Endothelial cell of umbilical vein (primary cell): ENCODE measurements at regions not wholly inside any gene's neighbourhood (a gene's known extent, or its start where the extent isn't known, plus 50 kb on each side); places are given as distances from the start of the nearest gene placed in this dataset.

ENCODE experiments used
- BruUV-seq: library from RNA; stranded (reverse); fragments of 400-500 nt; replicated peaks from 2 replicates; lab custom pipeline; 2021; lab: Mats Ljungman, UMichigan
- CTCF ChIA-PET: fragments of 300-600, 350-600 bp; sonication (Branson Sonifier 250); formaldehyde crosslinking; loops from one replicate; lab custom pipeline; 2021; ENCODE audit warnings: antibody characterized with exemption, inconsistent platforms; lab: Charles Lee
- POLR2A ChIA-PET: fragments of 300-600, 350-600 bp; sonication (Branson Sonifier 250); formaldehyde crosslinking; loops from one replicate; lab custom pipeline; 2021; ENCODE audit warnings: antibody characterized with exemption, inconsistent platforms; lab: Charles Lee
- DNase-seq: peaks from one replicate; pipeline ENCODE4 v3.0.0-alpha.2; 2011; ENCODE audit warnings: low read depth, low spot score
- FAIRE-seq: peaks from 2 replicates; lab custom pipeline; 2011; peaks lifted over from hg19 to GRCh38; lab: Jason Lieb, UNC
- H2AFZ ChIP-seq: 2 replicates; pipeline ENCODE4 v1.6.0; 2012; ENCODE audit warnings: low read depth, low read length, control low read depth, inconsistent platforms
- H3K27ac ChIP-seq: 2 replicates; pipeline ENCODE4 v1.5.1; 2011; ENCODE audit warnings: low read depth, mild to moderate bottlenecking, control low read depth, low read length, moderate library complexity; ENCODE audit not compliant: insufficient read depth
- H3K27me3 ChIP-seq, 2 experiments: 2 replicates each; pipeline versions ENCODE4 v1.6.0 to v1.6.1; 2011; ENCODE audit warnings: low read length in 2 of 2, mixed read lengths in 1 of 2; ENCODE audit not compliant: control insufficient read depth in 2 of 2, insufficient read depth in 2 of 2
- H3K36me3 ChIP-seq, 2 experiments: 2 replicates in 1 of 2; 3 replicates in 1 of 2; pipeline ENCODE4 v1.5.1; 2011; ENCODE audit warnings: low read length in 2 of 2, mild to moderate bottlenecking in 1 of 2, moderate library complexity in 1 of 2; ENCODE audit not compliant: control insufficient read depth in 2 of 2, insufficient read depth in 2 of 2; ENCODE audit errors: extremely low read depth in 1 of 2
- H3K4me1 ChIP-seq: 3 replicates; pipeline ENCODE4 v1.5.1; 2011; ENCODE audit warnings: mild to moderate bottlenecking, low read length; ENCODE audit not compliant: control insufficient read depth, insufficient read depth; ENCODE audit errors: extremely low read depth
- H3K4me2 ChIP-seq: 2 replicates; pipeline ENCODE4 v1.6.1; 2011; ENCODE audit warnings: low read length, control low read depth, mixed read lengths; ENCODE audit not compliant: insufficient read depth
- H3K4me3 ChIP-seq, 3 experiments: fragments of 200-600 bp in 1 of 3; sonication (generic), shearing (Covaris generic) in 1 of 3; replicated peaks in 1 of 3; 2 replicates each; pipeline ENCODE4 v1.5.1; 2011 to 2016; ENCODE audit warnings: control low read depth in 3 of 3, low read length in 3 of 3, mild to moderate bottlenecking in 2 of 3, inconsistent platforms in 1 of 3, low read depth in 1 of 3, moderate library complexity in 1 of 3; ENCODE audit not compliant: insufficient read depth in 1 of 3
- H3K79me2 ChIP-seq: 2 replicates; pipeline ENCODE4 v1.6.0; 2012; ENCODE audit warnings: low read length, inconsistent platforms; ENCODE audit not compliant: control insufficient read depth, insufficient read depth
- H3K9ac ChIP-seq: replicated peaks from 2 replicates; pipeline ENCODE3; 2011; ENCODE audit warnings: low read length, control low read depth; ENCODE audit not compliant: insufficient read depth; ENCODE audit errors: extremely low read depth
- H3K9me1 ChIP-seq: replicated peaks from 3 replicates; pipeline ENCODE4 v1.6.0; 2011; ENCODE audit warnings: mild to moderate bottlenecking, low read length; ENCODE audit not compliant: control insufficient read depth, insufficient read depth; ENCODE audit errors: extremely low read depth
- H3K9me3 ChIP-seq: replicated peaks from 2 replicates; pipeline ENCODE4 v1.5.1; 2012; ENCODE audit warnings: low read length, inconsistent platforms; ENCODE audit not compliant: control insufficient read depth, insufficient read depth
- H4K20me1 ChIP-seq: replicated peaks from 2 replicates; pipeline ENCODE3; 2011; ENCODE audit warnings: mild to moderate bottlenecking, low read length; ENCODE audit not compliant: control insufficient read depth, insufficient read depth; ENCODE audit errors: extremely low read depth
- EZH2 ChIP-seq: IDR thresholded peaks from 2 replicates; pipeline ENCODE4 v1.6.1; 2012; ENCODE audit warnings: borderline replicate concordance, low read depth, mild to moderate bottlenecking, moderate library complexity, low read length, inconsistent platforms; ENCODE audit not compliant: severe bottlenecking
- FOS ChIP-seq: IDR thresholded peaks from 2 replicates; pipeline ENCODE4 v1.6.1; 2011; ENCODE audit warnings: mild to moderate bottlenecking, low read length, moderate library complexity, borderline replicate concordance; ENCODE audit not compliant: insufficient read depth
- GATA2 ChIP-seq: IDR thresholded peaks from 2 replicates; pipeline ENCODE4 v1.7.0; 2011; ENCODE audit warnings: low read depth, mild to moderate bottlenecking, moderate library complexity, mixed read lengths, low read length; ENCODE audit not compliant: insufficient read length, insufficient read depth
- JUN ChIP-seq: IDR thresholded peaks from 2 replicates; pipeline ENCODE4 v1.6.1; 2011; ENCODE audit warnings: borderline replicate concordance, low read depth; ENCODE audit not compliant: insufficient read length, insufficient read depth
- MYC ChIP-seq: IDR thresholded peaks from one replicate; pipeline ENCODE4 v1.6.1; 2011; ENCODE audit warnings: mild to moderate bottlenecking, low read depth, low read length
- POLR2A ChIP-seq: IDR thresholded peaks from 2 replicates; pipeline ENCODE4 v1.6.1; 2012; ENCODE audit warnings: low read depth, mild to moderate bottlenecking, control low read depth, low read length
- POLR2AphosphoS5 ChIP-seq: IDR thresholded peaks from 2 replicates; pipeline ENCODE4 v1.6.1; 2012; ENCODE audit warnings: low read depth, mild to moderate bottlenecking, control low read depth, low read length, moderate library complexity; ENCODE audit not compliant: insufficient read depth
- dilution Hi-C: fragments of 300-500 bp; cut with MboI; formaldehyde crosslinking; loops from one replicate; pipeline ENCODE4 v1.15.0; 2019; ENCODE audit warnings: low sequenced_read_pairs; ENCODE audit not compliant: extremely low pct_ligation_motif_present
- intact Hi-C: fragments of 100-400 bp; cut with micrococcal nuclease; formaldehyde crosslinking; loops from one replicate; pipeline ENCODE4 v1.10.0; 2022
- TF ChIP-seq, protein P1 (sequence below): IDR thresholded peaks from 2 replicates; pipeline ENCODE4 v1.6.1; 2011; ENCODE audit not compliant: insufficient read depth, insufficient read length
- TF ChIP-seq, protein P2 (sequence below), 2 donors: IDR thresholded peaks; 1 replicate in 1 of 2; 2 replicates in 1 of 2; pipeline ENCODE4 v1.5.1; 2011; ENCODE audit warnings: low read length in 2 of 2, mild to moderate bottlenecking in 2 of 2, moderate library complexity in 2 of 2, control low read depth in 1 of 2, inconsistent platforms in 1 of 2, low read depth in 1 of 2; ENCODE audit not compliant: insufficient read depth in 1 of 2; ENCODE audit errors: extremely low read depth in 1 of 2

DNA sequence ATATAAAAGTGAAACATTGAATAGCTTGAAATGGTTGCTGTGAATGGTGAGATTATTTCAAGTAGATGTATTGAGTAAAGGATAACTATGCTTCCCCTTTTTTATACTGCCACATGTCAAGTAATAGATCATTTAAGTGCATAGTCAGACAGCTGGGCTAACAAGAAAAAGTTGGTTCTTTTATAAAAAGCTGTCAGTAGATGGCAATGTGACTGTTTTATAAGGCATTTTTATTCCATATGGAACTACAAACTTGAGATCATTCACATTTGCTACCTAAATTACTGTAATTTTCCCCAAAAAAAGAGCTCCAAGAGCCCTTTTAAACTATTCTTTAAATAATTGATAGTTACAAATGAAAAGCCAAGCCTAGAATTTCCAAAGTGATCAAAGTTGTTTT lies 831.0 kb downstream of the C4orf33 start:
- no peak overlapping the region for H3K4me3 ChIP-seq
- peak; percentile 7 for DNase-seq
- ChIA-PET CTCF (interaction anchor here (1.1 to 1.9 kb wide), 2 partner anchors 400 to 881 kb away, joined by 3 to 4 read pairs; no protein-coding TSS in a partner anchor), POLR2A (no interaction called here)
- H3K9ac ChIP-seq = no peak overlapping the region
- H3K9me3 ChIP-seq = no peaks in the 10 kb centered on the region
- no TSS peak for BruUV-seq
- intact Hi-C loops = loop anchor here (5.0 to 10.0 kb wide), 2 partner anchors 402 to 565 kb away; no protein-coding TSS in a partner anchor
- H3K36me3 ChIP-seq = no peaks in the 10 kb centered on the region
- TF ChIP-seq, protein P1, sequence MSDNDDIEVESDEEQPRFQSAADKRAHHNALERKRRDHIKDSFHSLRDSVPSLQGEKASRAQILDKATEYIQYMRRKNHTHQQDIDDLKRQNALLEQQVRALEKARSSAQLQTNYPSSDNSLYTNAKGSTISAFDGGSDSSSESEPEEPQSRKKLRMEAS = no peak
- TF ChIP-seq POLR2AphosphoS5 (no peak), MYC (no peak), FOS (no peak), EZH2 (no peak), GATA2 (no peak), JUN (no peak), POLR2A (no peak)
- TF ChIP-seq, protein P2, sequence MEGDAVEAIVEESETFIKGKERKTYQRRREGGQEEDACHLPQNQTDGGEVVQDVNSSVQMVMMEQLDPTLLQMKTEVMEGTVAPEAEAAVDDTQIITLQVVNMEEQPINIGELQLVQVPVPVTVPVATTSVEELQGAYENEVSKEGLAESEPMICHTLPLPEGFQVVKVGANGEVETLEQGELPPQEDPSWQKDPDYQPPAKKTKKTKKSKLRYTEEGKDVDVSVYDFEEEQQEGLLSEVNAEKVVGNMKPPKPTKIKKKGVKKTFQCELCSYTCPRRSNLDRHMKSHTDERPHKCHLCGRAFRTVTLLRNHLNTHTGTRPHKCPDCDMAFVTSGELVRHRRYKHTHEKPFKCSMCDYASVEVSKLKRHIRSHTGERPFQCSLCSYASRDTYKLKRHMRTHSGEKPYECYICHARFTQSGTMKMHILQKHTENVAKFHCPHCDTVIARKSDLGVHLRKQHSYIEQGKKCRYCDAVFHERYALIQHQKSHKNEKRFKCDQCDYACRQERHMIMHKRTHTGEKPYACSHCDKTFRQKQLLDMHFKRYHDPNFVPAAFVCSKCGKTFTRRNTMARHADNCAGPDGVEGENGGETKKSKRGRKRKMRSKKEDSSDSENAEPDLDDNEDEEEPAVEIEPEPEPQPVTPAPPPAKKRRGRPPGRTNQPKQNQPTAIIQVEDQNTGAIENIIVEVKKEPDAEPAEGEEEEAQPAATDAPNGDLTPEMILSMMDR (IDR thresholded peaks at IDR 0.05; ENCODE audit: extremely low read depth in 1 of 2, insufficient read depth in 1 of 2, low read depth in 1 of 2, low read length in 2 of 2) = no peak
- no peak for FAIRE-seq
- H3K4me1 ChIP-seq = no peaks in the 10 kb centered on the region
- H3K27me3 ChIP-seq = no peaks in the 10 kb centered on the region
- no peak overlapping the region for H3K4me2 ChIP-seq
- no peaks in the 10 kb centered on the region for H4K20me1 ChIP-seq
- H3K27ac ChIP-seq = no peak overlapping the region
- no peaks in the 10 kb centered on the region for H3K9me1 ChIP-seq
- dilution Hi-C loops = no loop called here
- H3K79me2 ChIP-seq = no peaks in the 10 kb centered on the region
- H2AFZ ChIP-seq = no peak overlapping the region
